Mesendoderm (in vitro differentiated cells): ENCODE measurements at regions not wholly inside any gene's neighbourhood (a gene's known extent, or its start where the extent isn't known, plus 50 kb on each side); places are given as distances from the start of the nearest gene placed in this dataset.

Source experiments
- DNase-seq: peaks from one replicate; pipeline ENCODE4 v3.0.0; 2013
- H2AK5ac ChIP-seq: 2 replicates; pipeline ENCODE4 v1.6.1; 2013; ENCODE audit warnings: low read length, inconsistent platforms
- H2BK120ac ChIP-seq: 2 replicates; pipeline ENCODE4 v1.6.1; 2013; ENCODE audit warnings: low read depth, mild to moderate bottlenecking, low read length, moderate library complexity, mixed read lengths
- H2BK15ac ChIP-seq: replicated peaks from 2 replicates; pipeline ENCODE4 v1.6.1; 2013; ENCODE audit warnings: low read depth, mild to moderate bottlenecking, moderate library complexity
- H2BK5ac ChIP-seq: 2 replicates; pipeline ENCODE4 v1.6.1; 2013; ENCODE audit warnings: low read length, inconsistent platforms
- H3K18ac ChIP-seq: 2 replicates; pipeline ENCODE4 v1.6.1; 2013; ENCODE audit warnings: mild to moderate bottlenecking, low read length, mixed read lengths
- H3K23ac ChIP-seq: one replicate; pipeline ENCODE4 v1.6.1; 2013; ENCODE audit warnings: low read length
- H3K27ac ChIP-seq: 2 replicates; pipeline ENCODE4 v1.5.1; 2013; ENCODE audit warnings: low read depth, mild to moderate bottlenecking, inconsistent platforms, low read length, moderate library complexity
- H3K27me3 ChIP-seq: 2 replicates; pipeline ENCODE4 v1.6.1; 2013; ENCODE audit warnings: low read length, control low read depth, mild to moderate bottlenecking, inconsistent platforms; ENCODE audit not compliant: insufficient read depth, poor library complexity
- H3K36me3 ChIP-seq: 2 replicates; pipeline ENCODE4 v1.6.1; 2013; ENCODE audit warnings: low read length, inconsistent platforms; ENCODE audit not compliant: control insufficient read depth, insufficient read depth
- H3K4ac ChIP-seq: one replicate; pipeline ENCODE4 v1.6.1; 2013; ENCODE audit warnings: low read depth, mild to moderate bottlenecking, low read length, moderate library complexity
- H3K4me1 ChIP-seq: 2 replicates; pipeline ENCODE4 v1.6.1; 2013; ENCODE audit warnings: low read depth, low read length, inconsistent platforms; ENCODE audit not compliant: control insufficient read depth
- H3K4me2 ChIP-seq: 2 replicates; pipeline ENCODE4 v1.6.1; 2013; ENCODE audit warnings: low read length
- H3K4me3 ChIP-seq: 2 replicates; pipeline ENCODE4 v1.5.1; 2013; ENCODE audit warnings: mild to moderate bottlenecking, low read length
- H3K56ac ChIP-seq: one replicate; pipeline ENCODE4 v1.6.1; 2013; ENCODE audit warnings: low read length
- H3K79me1 ChIP-seq: 2 replicates; pipeline ENCODE4 v1.6.1; 2013; ENCODE audit warnings: low read length, inconsistent platforms
- H3K79me2 ChIP-seq: 2 replicates; pipeline ENCODE4 v1.6.1; 2013; ENCODE audit warnings: mild to moderate bottlenecking, low read length; ENCODE audit not compliant: control insufficient read depth, insufficient read depth
- H3K9ac ChIP-seq: 2 replicates; pipeline ENCODE4 v1.6.1; 2013; ENCODE audit warnings: low read length, inconsistent platforms
- H4K5ac ChIP-seq: one replicate; pipeline ENCODE4 v1.6.1; 2013; ENCODE audit warnings: low read length
- H4K8ac ChIP-seq: one replicate; pipeline ENCODE4 v1.6.1; 2013; ENCODE audit warnings: low read depth, mild to moderate bottlenecking, control low read depth, low read length, moderate library complexity
- WGBS: extraction: QIAGEN DNeasy Blood & Tissue Kit; methylation state at CpG from one replicate; pipeline ENCODE4 v1.1.7; 2013; ENCODE audit warnings: low lambda C conversion rate, missing lambda C conversion rate; ENCODE audit not compliant: insufficient coverage; ENCODE audit errors: extremely low coverage; 5-methylcytosine and 5-hydroxymethylcytosine counted together

- Histone ChIP-seq H2AK5ac (no peak overlapping the region), H3K18ac (no peak overlapping the region), H2BK120ac (no peak overlapping the region), H3K23ac (no peak overlapping the region), H3K4me1 (no peaks in the 10 kb centered on the region), H3K27ac (no peak overlapping the region), H2BK5ac (no peak overlapping the region), H3K56ac (no peak overlapping the region), H3K9ac (no peak overlapping the region), H4K5ac (no peak overlapping the region), H3K4me2 (no peak overlapping the region), H3K79me2 (no peaks in the 10 kb centered on the region), H3K79me1 (no peaks in the 10 kb centered on the region), H3K27me3 (peaks cover 10% of the 10 kb centered on the region), H3K4me3 (no peak overlapping the region), H3K36me3 (no peaks in the 10 kb centered on the region), H3K4ac (no peak overlapping the region), H4K8ac (no peak overlapping the region), H2BK15ac (no peak overlapping the region)
- no peak for DNase-seq
- no CpG with 5 or more reads among the region's 5 CpGs for WGBS
Observed at GRCh38 chr2:157685572-157685971, 56.9 kb upstream of the ACVR1C start.

GRCh38 chr2:157684940-157685466 is 56.3 kb upstream of the ACVR1C start:
- Histone ChIP-seq H3K27me3 (peaks cover 10% of the 10 kb centered on the region), H3K4me1 (no peaks in the 10 kb centered on the region), H2BK5ac (no peak overlapping the region), H3K4ac (no peak overlapping the region), H4K5ac (no peak overlapping the region), H2AK5ac (no peak overlapping the region), H3K56ac (no peak overlapping the region), H2BK120ac (no peak overlapping the region), H3K9ac (no peak overlapping the region), H3K79me1 (no peaks in the 10 kb centered on the region), H2BK15ac (no peak overlapping the region), H3K79me2 (no peaks in the 10 kb centered on the region), H3K23ac (no peak overlapping the region), H4K8ac (no peak overlapping the region), H3K27ac (no peak overlapping the region), H3K4me3 (no peak overlapping the region), H3K36me3 (no peaks in the 10 kb centered on the region), H3K4me2 (no peak overlapping the region), H3K18ac (no peak overlapping the region)
- no CpG with 5 or more reads among the region's 4 CpGs for WGBS
- peak; percentile 22 for DNase-seq
